HepG2 (cell line): ENCODE measurements at regions not wholly inside any gene's neighbourhood (a gene's known extent, or its start where the extent isn't known, plus 50 kb on each side); places are given as distances from the start of the nearest gene placed in this dataset.

Source experiments
- ATAC-seq: fragments of 200-7000 bp; cut with Tn5 transposase; 3 replicates; pipeline ENCODE4 v1.9.1; 2020; ENCODE audit warnings: mild to moderate bottlenecking, moderate library complexity
- BruUV-seq: library from RNA; stranded (reverse); fragments of 400-500 nt; replicated peaks from 2 replicates; lab custom pipeline; 2021; lab: Mats Ljungman, UMichigan
- CTCF ChIA-PET: fragments of 300-600 bp; formaldehyde crosslinking; extraction: SDS; loops from one replicate; lab custom pipeline; 2021; ENCODE audit warnings: low total read pairs, inconsistent platforms, low intra/inter-chr PET ratio; lab: Yijun Ruan, JAX
- POLR2A ChIA-PET: fragments of 350-600 bp; sonication (Branson Sonifier 250); formaldehyde crosslinking; loops from one replicate; lab custom pipeline; 2020; ENCODE audit warnings: antibody characterized with exemption, inconsistent platforms; lab: Yijun Ruan, JAX
- DNase-seq: peaks from one replicate; pipeline ENCODE4 v3.0.0-alpha.2; 2015; ENCODE audit warnings: low spot score
- FAIRE-seq: peaks from 3 replicates; lab custom pipeline; 2011; peaks lifted over from hg19 to GRCh38; lab: Jason Lieb, UNC
- H2AFZ ChIP-seq: one replicate; pipeline ENCODE4 v1.6.1; 2011; ENCODE audit warnings: low read length, inconsistent platforms
- H3K27ac ChIP-seq: fragments of 300-600 bp; 3 replicates; pipeline ENCODE4 v1.8.0; 2011; ENCODE audit warnings: mixed run types, mild to moderate bottlenecking, mixed read lengths, low read length, inconsistent platforms; ENCODE audit not compliant: insufficient read depth; ENCODE audit errors: extremely low read length
- H3K27me3 ChIP-seq, 2 experiments: fragments of 200-600 bp in 1 of 2; 2 replicates in 1 of 2; 3 replicates in 1 of 2; pipeline versions ENCODE4 v1.6.0 to v1.8.0; 2011; ENCODE audit warnings: low read length in 2 of 2, mild to moderate bottlenecking in 2 of 2, moderate library complexity in 2 of 2, inconsistent platforms in 1 of 2; ENCODE audit not compliant: insufficient read depth in 2 of 2, control insufficient read depth in 1 of 2
- H3K36me3 ChIP-seq, 2 experiments: fragments of 200-600 bp in 1 of 2; replicated peaks in 1 of 2; 2 replicates in 1 of 2; 3 replicates in 1 of 2; pipeline versions ENCODE4 v1.5.1 to v1.8.0; 2011; ENCODE audit warnings: low read length in 2 of 2, inconsistent platforms in 1 of 2; ENCODE audit not compliant: insufficient read depth in 2 of 2, control insufficient read depth in 1 of 2
- H3K4me1 ChIP-seq: 2 replicates; pipeline ENCODE4 v1.5.1; 2012; ENCODE audit warnings: low read length, inconsistent platforms; ENCODE audit not compliant: insufficient read depth
- H3K4me2 ChIP-seq: 2 replicates; pipeline ENCODE4 v1.6.0; 2011; ENCODE audit warnings: low read depth, low read length, inconsistent platforms
- H3K4me3 ChIP-seq, 3 experiments: fragments of 200-600 bp in 1 of 3; sonication (generic), shearing (Covaris generic) in 1 of 3; replicated peaks in 1 of 3; 2 replicates each; pipeline ENCODE4 v1.5.1; 2011 to 2016; ENCODE audit warnings: low read length in 3 of 3, inconsistent platforms in 2 of 3, low read depth in 2 of 3, mild to moderate bottlenecking in 2 of 3, control low read depth in 1 of 3, mixed read lengths in 1 of 3; ENCODE audit not compliant: insufficient read depth in 1 of 3
- H3K79me2 ChIP-seq: one replicate; pipeline ENCODE4 v1.6.1; 2011; ENCODE audit warnings: low read length, inconsistent platforms; ENCODE audit not compliant: insufficient read depth
- H3K9ac ChIP-seq: 2 replicates; pipeline ENCODE4 v1.6.0; 2011; ENCODE audit warnings: mild to moderate bottlenecking, low read depth, low read length, inconsistent platforms; ENCODE audit not compliant: insufficient read depth
- H3K9me3 ChIP-seq: 2 replicates; pipeline ENCODE4 v1.5.1; 2012; ENCODE audit warnings: mild to moderate bottlenecking, low read length
- H4K20me1 ChIP-seq: 2 replicates; pipeline ENCODE4 v1.6.0; 2011; ENCODE audit warnings: inconsistent platforms, mild to moderate bottlenecking, low read length, moderate library complexity; ENCODE audit not compliant: insufficient read depth
- CHD4 ChIP-seq: fragments of 200-600 bp; sonication (generic); IDR thresholded peaks from 2 replicates; pipeline ENCODE4 v1.7.0; 2017; ENCODE audit warnings: mild to moderate bottlenecking, low read length, borderline replicate concordance
- FOSL1 ChIP-seq: sonication (generic); formaldehyde crosslinking; IDR thresholded peaks from 2 replicates; pipeline ENCODE4 v1.9.0; 2021; ENCODE audit warnings: missing genetic modification reagents, borderline replicate concordance
- KAT7 ChIP-seq: IDR thresholded peaks from 2 replicates; pipeline ENCODE4 v1.6.1; 2018; ENCODE audit warnings: borderline replicate concordance, missing compliant biosample characterization
- KDM5B ChIP-seq: sonication (generic); formaldehyde crosslinking; IDR thresholded peaks from 2 replicates; pipeline ENCODE4 v1.4.0; 2020; ENCODE audit warnings: missing genetic modification reagents, mild to moderate bottlenecking, borderline replicate concordance
- KLF15 ChIP-seq: sonication (generic); formaldehyde crosslinking; IDR thresholded peaks from 2 replicates; pipeline ENCODE4 v1.8.1; 2023; ENCODE audit warnings: borderline replicate concordance, mild to moderate bottlenecking, inconsistent platforms, missing genetic modification reagents, mixed read lengths
- MAX ChIP-seq: IDR thresholded peaks from 2 replicates; pipeline ENCODE4 v1.6.1; 2012; ENCODE audit warnings: inconsistent platforms
- RAD21 ChIP-seq: fragments of 450-650 bp; formaldehyde crosslinking; IDR thresholded peaks from 2 replicates; pipeline ENCODE4 v1.5.0; 2020; ENCODE audit warnings: mild to moderate bottlenecking
- SETDB1 ChIP-seq: sonication (generic); formaldehyde crosslinking; IDR thresholded peaks from 2 replicates; pipeline ENCODE4 v1.5.1; 2020; ENCODE audit warnings: missing genetic modification reagents, mild to moderate bottlenecking, borderline replicate concordance
- SMAD1 ChIP-seq: sonication (generic); formaldehyde crosslinking; IDR thresholded peaks from 2 replicates; pipeline ENCODE4 v1.4.0; 2020; ENCODE audit warnings: missing genetic modification reagents, low read depth, mild to moderate bottlenecking, borderline replicate concordance
- SNAPC2 ChIP-seq: sonication (generic); formaldehyde crosslinking; IDR thresholded peaks from 2 replicates; pipeline ENCODE4 v1.8.1; 2022; ENCODE audit warnings: mild to moderate bottlenecking, missing genetic modification reagents
- ZGPAT ChIP-seq: IDR thresholded peaks from 2 replicates; pipeline ENCODE4 v1.6.1; 2016; ENCODE audit warnings: mild to moderate bottlenecking
- ZNF225 ChIP-seq: sonication (generic); formaldehyde crosslinking; IDR thresholded peaks from 2 replicates; pipeline ENCODE4 v1.4.0; 2020; ENCODE audit warnings: mild to moderate bottlenecking, missing genetic modification reagents
- ZNF264 ChIP-seq: sonication (generic); formaldehyde crosslinking; IDR thresholded peaks from 2 replicates; pipeline ENCODE4 v1.4.0; 2020; ENCODE audit warnings: missing genetic modification reagents
- ZNF547 ChIP-seq: sonication (generic); formaldehyde crosslinking; IDR thresholded peaks from 2 replicates; pipeline ENCODE4 v1.5.1; 2020; ENCODE audit warnings: mild to moderate bottlenecking, missing genetic modification reagents
- ZNF678 ChIP-seq: sonication (generic); formaldehyde crosslinking; IDR thresholded peaks from 2 replicates; pipeline ENCODE4 v1.4.0; 2020; ENCODE audit warnings: mild to moderate bottlenecking, missing genetic modification reagents
- ZNF710 ChIP-seq: sonication (generic); formaldehyde crosslinking; IDR thresholded peaks from 2 replicates; pipeline ENCODE4 v1.5.0; 2020; ENCODE audit warnings: mild to moderate bottlenecking, missing genetic modification reagents, borderline replicate concordance
- ZNF737 ChIP-seq: sonication (generic); formaldehyde crosslinking; IDR thresholded peaks from 2 replicates; pipeline ENCODE4 v1.5.0; 2020; ENCODE audit warnings: missing genetic modification reagents, mild to moderate bottlenecking, borderline replicate concordance
- ZNF782 ChIP-seq: sonication (generic); formaldehyde crosslinking; IDR thresholded peaks from 2 replicates; pipeline ENCODE4 v1.4.0; 2020; ENCODE audit warnings: missing genetic modification reagents, mild to moderate bottlenecking, borderline replicate concordance
- WGBS: methylation state at CpG from one replicate; pipeline ENCODE4 v1.1.6; 2017; ENCODE audit warnings: low lambda C conversion rate; 5-methylcytosine and 5-hydroxymethylcytosine counted together
- in situ Hi-C: cut with HindIII; loops from 2 replicates; pipeline ENCODE4 v1.10.0; 2017; ENCODE audit warnings: low pct_unique_long_range_greater_than_20kb; ENCODE audit not compliant: extremely low pct_ligation_motif_present
- intact Hi-C: fragments of 100-400 bp; cut with micrococcal nuclease; formaldehyde crosslinking; loops from one replicate; pipeline ENCODE4 v1.10.0; 2022; ENCODE audit not compliant: unreplicated experiment

- Histone ChIP-seq H3K9me3 (no peaks in the 10 kb centered on the region), H3K27me3 (no peaks in the 10 kb centered on the region), H2AFZ (no peak overlapping the region), H3K4me1 (no peaks in the 10 kb centered on the region), H3K27ac (no peak overlapping the region), H3K79me2 (no peaks in the 10 kb centered on the region), H3K9ac (no peak overlapping the region), H3K4me2 (no peak overlapping the region), H4K20me1 (no peaks in the 10 kb centered on the region)
- in situ Hi-C loops = no loop called here
- WGBS = 0% methylated on average over 1 of the region's 1 CpG
- ChIA-PET CTCF (no interaction called here), POLR2A (no interaction called here)
- DNase-seq = no peak
- no peak for FAIRE-seq
- no peak for ATAC-seq
- TF ChIP-seq ZNF264 (CRISPR knock-in tag) = no peak
- TF ChIP-seq ZGPAT (CRISPR knock-in tag) = no peak
- no peak for TF ChIP-seq ZNF678 (CRISPR knock-in tag)
- TF ChIP-seq SMAD1 (CRISPR knock-in tag) = no peak
- no peak for TF ChIP-seq RAD21 (CRISPR knock-in tag)
- no peak for TF ChIP-seq ZNF547 (CRISPR knock-in tag)
- no peak for TF ChIP-seq SETDB1 (CRISPR knock-in tag)
- no peak for TF ChIP-seq ZNF782
- TF ChIP-seq, all 625 proteins: peak for 0
- Histone ChIP-seq H3K36me3 (no peaks in the 10 kb centered on the region), H3K4me3 (no peak overlapping the region)
- intact Hi-C loops = no loop called here
- BruUV-seq = no TSS peak
Measured at GRCh38 chr10:16001581-16001980, 141.3 kb upstream of the MINDY3 start.

GRCh38 chr10:16009785-16010184 lies 149.5 kb upstream of the MINDY3 start:
- no peaks in the 10 kb centered on the region for H4K20me1 ChIP-seq
- H3K9ac ChIP-seq = no peak overlapping the region
- H3K4me3 ChIP-seq = no peak overlapping the region
- CTCF ChIA-PET = no interaction called here
- H3K36me3 ChIP-seq = no peaks in the 10 kb centered on the region
- H3K27me3 ChIP-seq = no peaks in the 10 kb centered on the region
- FAIRE-seq (no peak), ATAC-seq (no peak), DNase-seq (no peak)
- H3K27ac ChIP-seq = no peak overlapping the region
- no peak overlapping the region for H3K4me2 ChIP-seq
- no peaks in the 10 kb centered on the region for H3K79me2 ChIP-seq
- in situ Hi-C loops (no loop called here), intact Hi-C loops (no loop called here)
- no peaks in the 10 kb centered on the region for H3K9me3 ChIP-seq
- H2AFZ ChIP-seq = no peak overlapping the region
- H3K4me1 ChIP-seq = no peaks in the 10 kb centered on the region
- POLR2A ChIA-PET = no interaction called here
- WGBS = 40% methylated on average over 6 of the region's 6 CpGs
- no TSS peak for BruUV-seq
- TF ChIP-seq MAX (no peak), KAT7 (CRISPR knock-in tag) (no peak), ZNF737 (CRISPR knock-in tag) (no peak), ZNF225 (CRISPR knock-in tag) (no peak), KDM5B (CRISPR knock-in tag) (no peak), ZNF710 (no peak), CHD4 (no peak), FOSL1 (CRISPR knock-in tag) (no peak), SNAPC2 (CRISPR knock-in tag) (no peak), KLF15 (CRISPR knock-in tag) (no peak)
